ENCODE measurements at regions not wholly inside any gene's neighbourhood (a gene's known extent, or its start where the extent isn't known, plus 50 kb on each side); places are given as distances from the start of the nearest gene placed in this dataset.

DNA sequence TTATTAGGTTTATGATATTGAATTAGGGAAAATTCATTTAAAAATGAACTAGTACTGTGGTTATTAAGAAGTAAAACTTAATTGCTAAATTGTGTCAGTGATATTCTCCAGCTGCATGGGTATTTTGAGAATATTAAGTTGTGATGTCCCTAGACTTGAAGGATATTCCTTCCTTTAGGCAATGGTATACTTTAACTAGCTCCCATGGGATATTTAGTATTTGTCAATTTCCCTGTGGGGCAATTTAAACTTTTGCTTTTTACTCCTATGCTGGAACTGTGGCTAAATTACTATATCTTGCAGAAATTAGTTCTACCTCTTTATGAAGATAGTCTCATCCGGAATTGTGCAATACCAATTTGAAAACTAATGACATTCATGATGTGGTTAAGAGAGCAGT lies 151.6 kb upstream of the CSNK1A1L start:
- no peak for DNase-seq (ENCODE audit: low read depth in 1 of 2, low spot score in 1 of 2)

DNA sequence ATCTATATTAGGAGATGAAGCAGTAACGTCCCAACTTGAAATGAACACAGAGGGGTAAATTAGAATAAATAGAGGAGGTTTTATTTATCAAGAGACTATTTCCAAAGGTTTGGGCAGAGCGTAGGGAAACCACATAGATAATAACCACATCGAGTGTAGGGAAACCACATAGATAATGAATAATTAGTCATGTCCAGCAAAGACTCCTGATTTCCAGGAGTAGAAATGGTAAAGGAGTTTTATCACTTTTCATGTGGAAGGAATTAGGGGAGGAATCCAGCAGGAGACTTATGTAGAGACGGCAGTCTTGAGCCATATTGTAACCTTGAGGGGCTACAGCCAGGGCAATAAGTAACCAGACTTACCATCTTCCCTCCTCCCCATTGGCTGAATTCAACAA lies 136.3 kb upstream of the CSNK1A1L start:
- no peak overlapping the region for H3K4me3 ChIP-seq
- peak in 1 of 2 donors; percentile 68 for DNase-seq (ENCODE audit: low read depth in 1 of 2, low spot score in 1 of 2)
- no peak overlapping the region for H3K27ac ChIP-seq
- no peaks in the 10 kb centered on the region for H3K9me3 ChIP-seq (ENCODE audit: low read depth)
- H3K27me3 ChIP-seq = no peaks in the 10 kb centered on the region
- TF ChIP-seq, protein P1, sequence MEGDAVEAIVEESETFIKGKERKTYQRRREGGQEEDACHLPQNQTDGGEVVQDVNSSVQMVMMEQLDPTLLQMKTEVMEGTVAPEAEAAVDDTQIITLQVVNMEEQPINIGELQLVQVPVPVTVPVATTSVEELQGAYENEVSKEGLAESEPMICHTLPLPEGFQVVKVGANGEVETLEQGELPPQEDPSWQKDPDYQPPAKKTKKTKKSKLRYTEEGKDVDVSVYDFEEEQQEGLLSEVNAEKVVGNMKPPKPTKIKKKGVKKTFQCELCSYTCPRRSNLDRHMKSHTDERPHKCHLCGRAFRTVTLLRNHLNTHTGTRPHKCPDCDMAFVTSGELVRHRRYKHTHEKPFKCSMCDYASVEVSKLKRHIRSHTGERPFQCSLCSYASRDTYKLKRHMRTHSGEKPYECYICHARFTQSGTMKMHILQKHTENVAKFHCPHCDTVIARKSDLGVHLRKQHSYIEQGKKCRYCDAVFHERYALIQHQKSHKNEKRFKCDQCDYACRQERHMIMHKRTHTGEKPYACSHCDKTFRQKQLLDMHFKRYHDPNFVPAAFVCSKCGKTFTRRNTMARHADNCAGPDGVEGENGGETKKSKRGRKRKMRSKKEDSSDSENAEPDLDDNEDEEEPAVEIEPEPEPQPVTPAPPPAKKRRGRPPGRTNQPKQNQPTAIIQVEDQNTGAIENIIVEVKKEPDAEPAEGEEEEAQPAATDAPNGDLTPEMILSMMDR (IDR thresholded peaks at IDR 0.05; ENCODE audit: low read depth, low read length) = no peak
- H3K36me3 ChIP-seq = no peaks in the 10 kb centered on the region
- no peaks in the 10 kb centered on the region for H3K4me1 ChIP-seq (ENCODE audit: low read depth)

More for the DNA sequence above, 151.6 kb upstream of the CSNK1A1L start:
- H3K36me3 ChIP-seq = no peaks in the 10 kb centered on the region
- H3K9me3 ChIP-seq (ENCODE audit: low read depth) = no peaks in the 10 kb centered on the region
- no peaks in the 10 kb centered on the region for H3K27me3 ChIP-seq
- no peaks in the 10 kb centered on the region for H3K4me1 ChIP-seq (ENCODE audit: low read depth)
- TF ChIP-seq, protein P1 (IDR thresholded peaks at IDR 0.05; ENCODE audit: low read depth, low read length) = no peak
- no peak overlapping the region for H3K4me3 ChIP-seq
- no peak overlapping the region for H3K27ac ChIP-seq

DNA sequence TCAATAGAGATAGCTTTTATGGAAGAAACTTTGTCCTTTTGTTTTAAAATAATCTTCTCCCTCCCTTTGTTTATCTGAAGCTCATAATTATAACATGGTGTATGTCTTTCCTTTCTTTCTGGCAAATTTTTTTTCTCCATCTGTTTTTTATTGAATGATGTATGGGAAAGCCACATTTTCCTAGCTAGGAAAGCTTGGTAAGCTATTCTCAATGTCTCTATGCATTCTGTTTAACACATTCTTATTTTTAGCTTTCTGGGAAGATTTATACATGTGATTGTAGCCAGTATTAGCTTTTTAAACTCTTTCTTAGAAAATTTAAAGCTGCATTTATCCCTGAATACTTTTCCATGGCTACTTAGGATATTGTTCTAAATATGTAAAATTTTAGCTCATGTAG lies 124.9 kb upstream of the CSNK1A1L start:
- Histone ChIP-seq H3K9me3 (ENCODE audit: low read depth) (no peaks in the 10 kb centered on the region), H3K27ac (no peak overlapping the region), H3K4me1 (ENCODE audit: low read depth) (no peaks in the 10 kb centered on the region), H3K27me3 (no peaks in the 10 kb centered on the region), H3K4me3 (no peak overlapping the region), H3K36me3 (no peaks in the 10 kb centered on the region)
- DNase-seq (ENCODE audit: low read depth in 1 of 2, low spot score in 1 of 2) = no peak
- TF ChIP-seq, protein P1 (IDR thresholded peaks at IDR 0.05; ENCODE audit: low read depth, low read length) = no peak

DNA sequence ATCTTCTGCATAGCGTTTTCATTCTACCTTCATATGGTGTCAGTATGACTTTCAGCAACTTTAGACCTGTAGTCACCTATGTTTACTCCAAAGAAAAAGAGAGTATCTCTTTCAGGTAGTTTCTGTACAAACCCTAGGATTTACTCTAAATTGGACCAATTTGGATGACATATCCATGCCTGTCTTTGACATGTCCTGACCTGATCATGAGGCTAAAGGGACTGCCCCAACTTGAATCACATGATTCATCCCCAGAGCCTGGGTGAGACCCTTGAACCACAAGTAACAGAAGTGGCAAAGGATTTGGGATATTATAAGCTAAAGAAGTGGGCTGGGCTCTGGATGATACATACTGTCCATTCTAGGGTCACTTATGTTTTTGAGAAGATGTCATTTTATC lies 124.5 kb upstream of the CSNK1A1L start:
- no peak overlapping the region for H3K27ac ChIP-seq

DNA sequence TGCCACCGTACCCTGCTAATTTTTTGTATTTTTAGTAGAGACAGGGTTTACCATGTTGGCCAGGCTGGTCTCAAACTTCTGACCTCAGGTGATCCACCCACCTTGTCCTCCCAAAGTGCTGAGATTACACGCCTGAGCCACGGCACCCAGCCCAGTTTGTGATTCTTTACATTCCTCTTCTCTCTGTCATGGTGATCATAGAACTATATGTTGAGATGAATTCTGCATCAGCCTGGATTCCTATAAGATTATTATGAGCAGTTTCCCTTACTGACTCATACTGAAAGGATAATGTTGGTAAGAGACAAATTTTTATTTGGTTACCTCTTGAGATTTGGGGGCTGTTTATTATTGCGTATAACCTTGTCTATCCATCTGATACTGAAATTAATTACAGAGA lies 121.5 kb upstream of the CSNK1A1L start:
- TF ChIP-seq, protein P1 (IDR thresholded peaks at IDR 0.05; ENCODE audit: low read depth, low read length) = no peak
- Histone ChIP-seq H3K27ac (no peak overlapping the region), H3K9me3 (ENCODE audit: low read depth) (no peaks in the 10 kb centered on the region), H3K36me3 (no peaks in the 10 kb centered on the region), H3K4me1 (ENCODE audit: low read depth) (no peaks in the 10 kb centered on the region), H3K4me3 (no peak overlapping the region), H3K27me3 (no peaks in the 10 kb centered on the region)
- DNase-seq (ENCODE audit: low read depth in 1 of 2, low spot score in 1 of 2) = peak in 1 of 2 donors; percentile 14

More for the DNA sequence above, 124.5 kb upstream of the CSNK1A1L start:
- H3K4me1 ChIP-seq (ENCODE audit: low read depth) = no peaks in the 10 kb centered on the region
- TF ChIP-seq, protein P1 (IDR thresholded peaks at IDR 0.05; ENCODE audit: low read depth, low read length) = no peak
- H3K4me3 ChIP-seq = no peak overlapping the region
- no peaks in the 10 kb centered on the region for H3K36me3 ChIP-seq
- no peak for DNase-seq (ENCODE audit: low read depth in 1 of 2, low spot score in 1 of 2)
- no peaks in the 10 kb centered on the region for H3K9me3 ChIP-seq (ENCODE audit: low read depth)
- H3K27me3 ChIP-seq = no peaks in the 10 kb centered on the region
